PC-3 (cell line): ENCODE measurements at regions not wholly inside any gene's neighbourhood (a gene's known extent, or its start where the extent isn't known, plus 50 kb on each side); places are given as distances from the start of the nearest gene placed in this dataset.

ENCODE experiments used
- CTCF ChIP-seq: fragments of 300-600 bp; sonication (generic); conservative IDR thresholded peaks from 2 replicates; pipeline ENCODE4 v1.5.1; 2017; ENCODE audit warnings: antibody characterized with exemption, low read depth, mild to moderate bottlenecking, low read length
- EZH2 ChIP-seq: fragments of 300-600 bp; sonication (generic); IDR thresholded peaks from one replicate; pipeline ENCODE4 v1.6.1; 2017; ENCODE audit warnings: antibody characterized with exemption, mild to moderate bottlenecking, low read length; ENCODE audit not compliant: unreplicated experiment

- TF ChIP-seq CTCF (no peak), EZH2 (no peak)
Measured at GRCh38 chr2:107602801-107603200, 223.9 kb upstream of the RGPD4 start.
